GM23338 (cell line): ENCODE measurements at regions not wholly inside any gene's neighbourhood (a gene's known extent, or its start where the extent isn't known, plus 50 kb on each side); places are given as distances from the start of the nearest gene placed in this dataset.
"Not testable (repeated sequence)": the region's sequence is repeated elsewhere in the genome, so short reads cannot be mapped to it uniquely, and the experiment has no call there.

Source experiments
- ATAC-seq: fragments of 200-7000 bp; cut with Tn5 transposase; 3 replicates; pipeline ENCODE4 v1.9.1; 2020
- DNase-seq: peaks from one replicate; pipeline ENCODE4 v3.0.0-alpha.2; 2015; ENCODE audit warnings: low spot score
- H2AFZ ChIP-seq: fragments of 200-600 bp; sonication (generic); 2 replicates; pipeline ENCODE4 v1.8.0; 2016; ENCODE audit warnings: antibody characterized with exemption, mild to moderate bottlenecking, moderate library complexity
- H3F3A ChIP-seq: fragments of 200-600 bp; sonication (generic); replicated peaks from 2 replicates; pipeline ENCODE4 v1.8.0; 2017; ENCODE audit warnings: antibody characterized with exemption, mixed run types, low read depth
- H3K27ac ChIP-seq: fragments of 200-600 bp; sonication (generic); 2 replicates; pipeline ENCODE4 v1.6.1; 2016; ENCODE audit warnings: low read depth
- H3K27me3 ChIP-seq: fragments of 200-600 bp; sonication (generic); 2 replicates; pipeline ENCODE4 v1.8.0; 2016; ENCODE audit warnings: mild to moderate bottlenecking, mixed run types, moderate library complexity; ENCODE audit not compliant: insufficient read depth
- H3K36me3 ChIP-seq: fragments of 200-600 bp; sonication (generic); 2 replicates; pipeline ENCODE4 v1.8.0; 2016; ENCODE audit warnings: mild to moderate bottlenecking; ENCODE audit not compliant: insufficient read depth
- H3K4me1 ChIP-seq: fragments of 200-600 bp; sonication (generic); 2 replicates; pipeline ENCODE4 v1.8.0; 2016; ENCODE audit warnings: mild to moderate bottlenecking, moderate library complexity; ENCODE audit not compliant: insufficient read depth
- H3K4me2 ChIP-seq: fragments of 200-600 bp; sonication (generic); 2 replicates; pipeline ENCODE4 v1.7.1; 2017; ENCODE audit warnings: mixed run types
- H3K4me3 ChIP-seq: fragments of 200-600 bp; sonication (generic); 2 replicates; pipeline ENCODE4 v1.6.1; 2016; ENCODE audit warnings: mixed run types
- H3K79me2 ChIP-seq: fragments of 200-600 bp; sonication (generic); replicated peaks from 2 replicates; pipeline ENCODE4 v1.8.0; 2017; ENCODE audit warnings: mild to moderate bottlenecking; ENCODE audit not compliant: insufficient read depth
- H3K9me2 ChIP-seq: fragments of 200-600 bp; sonication (generic); 2 replicates; pipeline ENCODE4 v1.8.0; 2017; ENCODE audit not compliant: insufficient read depth
- H4K20me1 ChIP-seq: fragments of 200-600 bp; sonication (generic); replicated peaks from 2 replicates; pipeline ENCODE4 v1.8.0; 2017; ENCODE audit warnings: mild to moderate bottlenecking; ENCODE audit not compliant: insufficient read depth
- H3K27ac Mint-ChIP-seq: 2 replicates; pipeline ENCODE4 v1.8.0; 2020; ENCODE audit warnings: inconsistent platforms, mild to moderate bottlenecking, moderate library complexity, mixed read lengths
- H3K27me3 Mint-ChIP-seq: 3 replicates; pipeline ENCODE4 v1.8.0; 2022; ENCODE audit warnings: low read depth, mild to moderate bottlenecking, moderate library complexity, mixed read lengths, inconsistent platforms; ENCODE audit not compliant: insufficient read depth, poor library complexity
- H3K36me3 Mint-ChIP-seq: 3 replicates; pipeline ENCODE4 v1.8.0; 2021; ENCODE audit warnings: low read depth, mild to moderate bottlenecking, inconsistent platforms, moderate library complexity, mixed read lengths
- H3K4me1 Mint-ChIP-seq: 3 replicates; pipeline ENCODE4 v1.8.0; 2020; ENCODE audit warnings: mild to moderate bottlenecking, inconsistent platforms, mixed read lengths
- H3K4me3 Mint-ChIP-seq: 3 replicates; pipeline ENCODE4 v1.8.0; 2021; ENCODE audit warnings: moderate library complexity, mild to moderate bottlenecking, inconsistent platforms, mixed read lengths
- H3K9me3 Mint-ChIP-seq: 3 replicates; pipeline ENCODE4 v1.8.0; 2020; ENCODE audit warnings: moderate library complexity, mild to moderate bottlenecking, inconsistent platforms, mixed read lengths
- CREB1 ChIP-seq: fragments of 250-450 bp; sonication (Bioruptor Pico); IDR thresholded peaks from 2 replicates; pipeline ENCODE4 v1.5.0; 2020; ENCODE audit warnings: low read depth, mild to moderate bottlenecking, moderate library complexity
- ETS1 ChIP-seq: IDR thresholded peaks from 2 replicates; pipeline ENCODE4 v1.6.1; 2016; ENCODE audit warnings: antibody characterized with exemption
- EZH2 ChIP-seq: fragments of 200-600 bp; sonication (generic); IDR thresholded peaks from one replicate; pipeline ENCODE4 v1.8.0; 2017; ENCODE audit warnings: antibody characterized with exemption, mild to moderate bottlenecking, low read depth; ENCODE audit not compliant: unreplicated experiment
- NANOG ChIP-seq: IDR thresholded peaks from 2 replicates; pipeline ENCODE4 v1.6.1; 2016; ENCODE audit warnings: antibody characterized with exemption, borderline replicate concordance
- ZNF114 ChIP-seq: fragments of 250-450 bp; sonication (Bioruptor Pico); IDR thresholded peaks from 2 replicates; pipeline ENCODE4 v1.5.0; 2020; ENCODE audit warnings: mild to moderate bottlenecking, moderate library complexity

- TF ChIP-seq EZH2 = no peak
- no peak for TF ChIP-seq NANOG
These were observed 59.7 kb upstream of the BDH1 start (continued) for GRCh38 chr3:197615430-197615829.

GRCh38 chr3:197614134-197614533 lies 58.4 kb upstream of the BDH1 start:
- not testable (repeated sequence) for H3K4me2 ChIP-seq, H3K4me1 ChIP-seq, H3K4me3 ChIP-seq, H3K27ac Mint-ChIP-seq, ATAC-seq, H3K27ac ChIP-seq, DNase-seq, H4K20me1 ChIP-seq, H3K4me1 Mint-ChIP-seq, H3K27me3 ChIP-seq, H2AFZ ChIP-seq, H3F3A ChIP-seq, H3K27me3 Mint-ChIP-seq, H3K4me3 Mint-ChIP-seq, H3K9me2 ChIP-seq, H3K79me2 ChIP-seq
- H3K36me3 Mint-ChIP-seq = peaks cover 89% of the 10 kb centered on the region
- H3K36me3 ChIP-seq = peaks cover 55% of the 10 kb centered on the region
- peaks cover 24% of the 10 kb centered on the region for H3K9me3 Mint-ChIP-seq

- Histone ChIP-seq H3K4me1 (no peaks in the 10 kb centered on the region), H3K4me3 (no peak overlapping the region), H3K36me3 (peaks cover 54% of the 10 kb centered on the region), H3K9me2 (no peaks in the 10 kb centered on the region), H3F3A (no peaks in the 10 kb centered on the region), H4K20me1 (peaks cover 4% of the 10 kb centered on the region), H3K79me2 (no peaks in the 10 kb centered on the region), H3K27ac (no peak overlapping the region), H3K27me3 (no peaks in the 10 kb centered on the region), H3K4me2 (no peak overlapping the region), H2AFZ (no peak overlapping the region)
- H3K4me1 Mint-ChIP-seq = no peaks in the 10 kb centered on the region
- DNase-seq (no peak), ATAC-seq (no peak)
- H3K4me3 Mint-ChIP-seq = no peak overlapping the region
- H3K27me3 Mint-ChIP-seq = peaks cover 6% of the 10 kb centered on the region
- TF ChIP-seq ETS1 = no peak
- TF ChIP-seq CREB1 (CRISPR knock-in tag) = no peak
- no peak overlapping the region for H3K27ac Mint-ChIP-seq
- peaks cover 89% of the 10 kb centered on the region for H3K36me3 Mint-ChIP-seq
- H3K9me3 Mint-ChIP-seq = peaks cover 24% of the 10 kb centered on the region
These were observed 57.4 kb upstream of the BDH1 start for GRCh38 chr3:197613199-197613598.

- peaks cover 39% of the 10 kb centered on the region for H3K36me3 ChIP-seq
- no peak overlapping the region for H3K4me2 ChIP-seq
- Mint-ChIP-seq H3K27me3 (peaks cover 6% of the 10 kb centered on the region), H3K4me1 (no peaks in the 10 kb centered on the region), H3K36me3 (peaks cover 92% of the 10 kb centered on the region), H3K9me3 (peaks cover 21% of the 10 kb centered on the region), H3K27ac (no peak overlapping the region), H3K4me3 (no peak overlapping the region)
- ATAC-seq (no peak), DNase-seq (no peak)
- no peak for TF ChIP-seq ZNF114 (CRISPR knock-in tag)
- no peak overlapping the region for H3K4me3 ChIP-seq
- no peaks in the 10 kb centered on the region for H3K79me2 ChIP-seq
- no peak overlapping the region for H3K27ac ChIP-seq
- H3K27me3 ChIP-seq = no peaks in the 10 kb centered on the region
- H3K9me2 ChIP-seq = no peaks in the 10 kb centered on the region
- peaks cover 4% of the 10 kb centered on the region for H4K20me1 ChIP-seq
- H3K4me1 ChIP-seq = no peaks in the 10 kb centered on the region
- H2AFZ ChIP-seq = no peak overlapping the region
- no peaks in the 10 kb centered on the region for H3F3A ChIP-seq
These were observed 55.5 kb upstream of the BDH1 start for GRCh38 chr3:197611255-197611654.
